HG03442 (cell line): ENCODE measurements at regions not wholly inside any gene's neighbourhood (a gene's known extent, or its start where the extent isn't known, plus 50 kb on each side); places are given as distances from the start of the nearest gene placed in this dataset.
"Not testable (repeated sequence)": the region's sequence is repeated elsewhere in the genome, so short reads cannot be mapped to it uniquely, and the experiment has no call there.

ENCODE experiments used
- ATAC-seq: cut with Tn5 transposase; IDR thresholded peaks from one replicate; pipeline ENCODE4 v1.9.1; 2021; ENCODE audit warnings: mild to moderate bottlenecking, moderate library complexity; ENCODE audit not compliant: unreplicated experiment

GRCh38 chr21:16113052-16113715 is 383.4 kb downstream of the USP25 start:
- no peak for ATAC-seq

- ATAC-seq: no peak
Observed at GRCh38 chr21:16115461-16115860, 385.7 kb downstream of the USP25 start.

GRCh38 chr21:16116069-16116468 is 386.3 kb downstream of the USP25 start:
- no peak for ATAC-seq

- ATAC-seq: no peak
Observed at GRCh38 chr21:16116798-16117197, 387.0 kb downstream of the USP25 start.

GRCh38 chr21:16117331-16117730 is 387.5 kb downstream of the USP25 start:
- no peak for ATAC-seq

- ATAC-seq: no peak
Observed at GRCh38 chr21:16117851-16118590, 388.2 kb downstream of the USP25 start.

GRCh38 chr21:16124378-16125138 is 394.8 kb downstream of the USP25 start:
- no peak for ATAC-seq

GRCh38 chr21:16125274-16125673 is 395.5 kb downstream of the USP25 start:
- no peak for ATAC-seq

GRCh38 chr21:16132453-16132852 is 402.7 kb downstream of the USP25 start:
- not testable (repeated sequence) for ATAC-seq

GRCh38 chr21:16133248-16133647 is 403.5 kb downstream of the USP25 start:
- no peak for ATAC-seq

- ATAC-seq: no peak
Observed at GRCh38 chr21:16134134-16134533, 404.4 kb downstream of the USP25 start.

GRCh38 chr21:16137106-16137505 is 407.3 kb downstream of the USP25 start:
- no peak for ATAC-seq

GRCh38 chr21:16145052-16145451 is 415.3 kb downstream of the USP25 start:
- ATAC-seq: no peak

- ATAC-seq: no peak
Observed at GRCh38 chr21:16145479-16145878, 415.7 kb downstream of the USP25 start.

- ATAC-seq: no peak
Observed at GRCh38 chr21:16154321-16154720, 424.5 kb downstream of the USP25 start.

- ATAC-seq: no peak
Observed at GRCh38 chr21:16154951-16155635, 425.3 kb downstream of the USP25 start.

GRCh38 chr21:16156841-16157489 is 427.2 kb downstream of the USP25 start:
- no peak for ATAC-seq

GRCh38 chr21:16159213-16159970 is 429.6 kb downstream of the USP25 start:
- no peak for ATAC-seq

GRCh38 chr21:16159971-16160350 is 430.2 kb downstream of the USP25 start:
- ATAC-seq: no peak

GRCh38 chr21:16162953-16163352 is 433.2 kb downstream of the USP25 start:
- no peak for ATAC-seq
